Lower leg skin (tissue), 3 donors: ENCODE measurements at regions not wholly inside any gene's neighbourhood (a gene's known extent, or its start where the extent isn't known, plus 50 kb on each side); places are given as distances from the start of the nearest gene placed in this dataset.

Experiments
- POLR2A ChIP-seq, 2 donors: fragments of 450-650 bp; IDR thresholded peaks; one replicate each; pipeline ENCODE4 v1.6.1; 2016 to 2017; ENCODE audit warnings: antibody characterized with exemption in 2 of 2, mild to moderate bottlenecking in 1 of 2, moderate library complexity in 1 of 2
- TF ChIP-seq, protein P1 (sequence below), 3 donors: fragments of 450-650 bp; IDR thresholded peaks; one replicate each; pipeline ENCODE4 v1.5.1; 2016; ENCODE audit warnings: antibody characterized with exemption in 3 of 3, mild to moderate bottlenecking in 3 of 3, moderate library complexity in 2 of 3

DNA sequence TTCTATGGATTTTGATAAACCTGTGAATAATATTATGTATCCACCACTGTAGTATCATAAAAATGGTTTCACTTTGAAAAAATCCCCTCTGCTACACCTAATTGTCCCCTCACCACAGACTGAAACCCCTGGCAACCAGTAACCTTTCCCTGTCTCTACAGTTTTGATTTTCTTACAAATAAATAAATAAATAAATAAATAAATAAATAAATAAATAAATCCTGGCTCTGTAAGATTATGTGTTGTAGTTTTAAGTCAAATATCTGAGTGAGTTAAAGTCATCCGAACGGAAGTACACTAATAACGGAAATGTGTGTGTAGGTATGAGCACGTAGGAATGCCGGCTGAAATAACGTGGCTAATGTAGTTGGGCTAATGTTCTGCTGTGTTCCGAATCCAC, 641.5 kb downstream of the GABRG1 start:
- TF ChIP-seq, protein P1, sequence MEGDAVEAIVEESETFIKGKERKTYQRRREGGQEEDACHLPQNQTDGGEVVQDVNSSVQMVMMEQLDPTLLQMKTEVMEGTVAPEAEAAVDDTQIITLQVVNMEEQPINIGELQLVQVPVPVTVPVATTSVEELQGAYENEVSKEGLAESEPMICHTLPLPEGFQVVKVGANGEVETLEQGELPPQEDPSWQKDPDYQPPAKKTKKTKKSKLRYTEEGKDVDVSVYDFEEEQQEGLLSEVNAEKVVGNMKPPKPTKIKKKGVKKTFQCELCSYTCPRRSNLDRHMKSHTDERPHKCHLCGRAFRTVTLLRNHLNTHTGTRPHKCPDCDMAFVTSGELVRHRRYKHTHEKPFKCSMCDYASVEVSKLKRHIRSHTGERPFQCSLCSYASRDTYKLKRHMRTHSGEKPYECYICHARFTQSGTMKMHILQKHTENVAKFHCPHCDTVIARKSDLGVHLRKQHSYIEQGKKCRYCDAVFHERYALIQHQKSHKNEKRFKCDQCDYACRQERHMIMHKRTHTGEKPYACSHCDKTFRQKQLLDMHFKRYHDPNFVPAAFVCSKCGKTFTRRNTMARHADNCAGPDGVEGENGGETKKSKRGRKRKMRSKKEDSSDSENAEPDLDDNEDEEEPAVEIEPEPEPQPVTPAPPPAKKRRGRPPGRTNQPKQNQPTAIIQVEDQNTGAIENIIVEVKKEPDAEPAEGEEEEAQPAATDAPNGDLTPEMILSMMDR (IDR thresholded peaks at IDR 0.05) = no peak
- no peak for TF ChIP-seq POLR2A (IDR thresholded peaks at IDR 0.05)
